Neuronal stem cell (in vitro differentiated cells): ENCODE measurements at regions not wholly inside any gene's neighbourhood (a gene's known extent, or its start where the extent isn't known, plus 50 kb on each side); places are given as distances from the start of the nearest gene placed in this dataset.
A peak's percentile ranks its signal among the peaks of the same experiment; 100 is the strongest.

Experiments
- DNase-seq: peaks from one replicate; pipeline ENCODE4 v3.0.0-alpha.2; 2013; ENCODE audit warnings: low spot score
- H2AFZ ChIP-seq: one replicate; pipeline ENCODE4 v1.6.1; 2013; ENCODE audit warnings: mild to moderate bottlenecking, low read length, inconsistent platforms
- H2AK5ac ChIP-seq: 2 replicates; pipeline ENCODE4 v1.6.1; 2013; ENCODE audit warnings: low read depth, mild to moderate bottlenecking, inconsistent platforms, low read length, moderate library complexity, mixed read lengths
- H2BK120ac ChIP-seq: 2 replicates; pipeline ENCODE4 v1.6.1; 2013; ENCODE audit warnings: low read depth, mild to moderate bottlenecking, inconsistent platforms, low read length, moderate library complexity, mixed read lengths
- H2BK12ac ChIP-seq: one replicate; pipeline ENCODE4 v1.6.1; 2013; ENCODE audit warnings: low read length, inconsistent platforms
- H2BK15ac ChIP-seq: 2 replicates; pipeline ENCODE4 v1.6.1; 2013; ENCODE audit warnings: mild to moderate bottlenecking, low read length, inconsistent platforms, mixed read lengths
- H2BK5ac ChIP-seq: one replicate; pipeline ENCODE4 v1.6.1; 2013; ENCODE audit warnings: inconsistent platforms, mild to moderate bottlenecking, low read length, moderate library complexity
- H3K14ac ChIP-seq: one replicate; pipeline ENCODE4 v1.6.1; 2013; ENCODE audit warnings: low read length, inconsistent platforms
- H3K18ac ChIP-seq: 2 replicates; pipeline ENCODE4 v1.6.1; 2013; ENCODE audit warnings: low read length, inconsistent platforms
- H3K23ac ChIP-seq: 2 replicates; pipeline ENCODE4 v1.6.1; 2013; ENCODE audit warnings: low read depth, mild to moderate bottlenecking, mixed read lengths, low read length, inconsistent platforms; ENCODE audit not compliant: poor library complexity
- H3K27ac ChIP-seq: replicated peaks from 3 replicates; pipeline ENCODE4 v1.5.1; 2013; ENCODE audit warnings: low read length, inconsistent platforms
- H3K27me3 ChIP-seq, 3 experiments: 2 replicates each; pipeline ENCODE4 v1.6.1; 2013; ENCODE audit warnings: low read length in 3 of 3, mild to moderate bottlenecking in 2 of 3, inconsistent platforms in 1 of 3, low read depth in 1 of 3, mixed read lengths in 1 of 3, moderate library complexity in 1 of 3; ENCODE audit not compliant: control insufficient read depth in 3 of 3, insufficient read depth in 3 of 3
- H3K36me3 ChIP-seq, 2 donors: replicated peaks in 1 of 2; 2 replicates each; pipeline ENCODE4 v1.6.1; 2013; ENCODE audit warnings: low read length in 2 of 2; ENCODE audit not compliant: control insufficient read depth in 2 of 2, insufficient read depth in 2 of 2
- H3K4ac ChIP-seq: 2 replicates; pipeline ENCODE4 v1.6.1; 2013; ENCODE audit warnings: inconsistent platforms, mild to moderate bottlenecking, low read length, moderate library complexity
- H3K4me1 ChIP-seq, 2 donors: 1 replicate in 1 of 2; 2 replicates in 1 of 2; pipeline ENCODE4 v1.6.1; 2013; ENCODE audit warnings: low read length in 2 of 2, low read depth in 1 of 2; ENCODE audit not compliant: control insufficient read depth in 2 of 2, insufficient read depth in 1 of 2
- H3K4me2 ChIP-seq: one replicate; pipeline ENCODE4 v1.6.1; 2013; ENCODE audit warnings: mild to moderate bottlenecking, low read length, inconsistent platforms; ENCODE audit not compliant: insufficient read depth, poor library complexity, severe bottlenecking
- H3K4me3 ChIP-seq, 2 donors: 2 replicates each; pipeline ENCODE4 v1.5.1; 2013; ENCODE audit warnings: low read length in 2 of 2, mild to moderate bottlenecking in 2 of 2, inconsistent platforms in 1 of 2, moderate library complexity in 1 of 2
- H3K79me1 ChIP-seq: one replicate; pipeline ENCODE4 v1.6.1; 2013; ENCODE audit warnings: low read depth, mild to moderate bottlenecking, inconsistent platforms, low read length, moderate library complexity
- H3K9ac ChIP-seq: one replicate; pipeline ENCODE4 v1.6.1; 2013; ENCODE audit warnings: mild to moderate bottlenecking, low read depth, low read length, inconsistent platforms; ENCODE audit not compliant: poor library complexity
- H3K9me3 ChIP-seq, 2 donors: replicated peaks in 1 of 2; 2 replicates each; pipeline versions ENCODE3 to v1.6.1; 2013; ENCODE audit warnings: low read length in 2 of 2, mild to moderate bottlenecking in 2 of 2, inconsistent platforms in 1 of 2, low read depth in 1 of 2, mixed read lengths in 1 of 2, moderate library complexity in 1 of 2; ENCODE audit not compliant: control insufficient read depth in 2 of 2, insufficient read depth in 1 of 2
- H4K8ac ChIP-seq: one replicate; pipeline ENCODE4 v1.6.1; 2013; ENCODE audit warnings: low read depth, mild to moderate bottlenecking, inconsistent platforms, low read length, moderate library complexity
- H4K91ac ChIP-seq: one replicate; pipeline ENCODE4 v1.6.1; 2013; ENCODE audit warnings: low read length, low read depth, mild to moderate bottlenecking, inconsistent platforms; ENCODE audit not compliant: poor library complexity
- WGBS, 2 donors: extraction: QIAGEN DNeasy Blood & Tissue Kit; methylation state at CpG; one replicate each; pipeline ENCODE4 v1.1.7; 2013; ENCODE audit warnings: missing lambda C conversion rate in 2 of 2, mixed read lengths in 1 of 2; ENCODE audit not compliant: insufficient read length in 2 of 2, insufficient replicate concordance in 1 of 2; ENCODE audit errors: extremely low coverage in 2 of 2; 5-methylcytosine and 5-hydroxymethylcytosine counted together

GRCh38 chrX:5402461-5402860 lies 826.2 kb downstream of the NLGN4X start:
- H3K4me3 ChIP-seq = no peak overlapping the region
- WGBS, 2 donors = no CpG with 5 or more reads among the region's 3 CpGs
- H4K91ac ChIP-seq = no peak overlapping the region
- H2BK15ac ChIP-seq = no peak overlapping the region
- no peak overlapping the region for H2BK120ac ChIP-seq
- no peak overlapping the region for H3K27ac ChIP-seq
- no peaks in the 10 kb centered on the region for H3K4me1 ChIP-seq
- no peaks in the 10 kb centered on the region for H3K79me1 ChIP-seq
- no peak overlapping the region for H3K18ac ChIP-seq
- H2AFZ ChIP-seq = no peak overlapping the region
- no peak overlapping the region for H2BK5ac ChIP-seq
- no peaks in the 10 kb centered on the region for H3K9me3 ChIP-seq
- H3K4me2 ChIP-seq = no peak overlapping the region
- no peak overlapping the region for H3K23ac ChIP-seq
- no peaks in the 10 kb centered on the region for H3K36me3 ChIP-seq
- no peak overlapping the region for H3K4ac ChIP-seq
- no peak overlapping the region for H4K8ac ChIP-seq
- H2BK12ac ChIP-seq = no peak overlapping the region
- DNase-seq = no peak
- peaks cover 0 to 2% (median 0%) of the 10 kb centered on the region in 3 experiments for H3K27me3 ChIP-seq
- H3K9ac ChIP-seq = no peak overlapping the region
- H2AK5ac ChIP-seq = no peak overlapping the region
- H3K14ac ChIP-seq = no peak overlapping the region

GRCh38 chrX:5399403-5399802 lies 829.3 kb downstream of the NLGN4X start:
- no peak for DNase-seq
- Histone ChIP-seq H2BK120ac (no peak overlapping the region), H3K27me3 (no peaks in the 10 kb centered on the region), H3K23ac (no peak overlapping the region), H2BK5ac (no peak overlapping the region), H3K4me2 (no peak overlapping the region), H3K27ac (no peak overlapping the region), H2AK5ac (no peak overlapping the region), H3K79me1 (no peaks in the 10 kb centered on the region), H4K91ac (no peak overlapping the region), H3K18ac (no peak overlapping the region), H3K4ac (no peak overlapping the region), H3K4me1 (no peaks in the 10 kb centered on the region), H3K14ac (no peak overlapping the region), H3K36me3 (no peaks in the 10 kb centered on the region), H2AFZ (no peak overlapping the region), H3K4me3 (no peak overlapping the region), H3K9me3 (no peaks in the 10 kb centered on the region), H2BK15ac (no peak overlapping the region), H2BK12ac (no peak overlapping the region), H4K8ac (no peak overlapping the region), H3K9ac (no peak overlapping the region)
- no CpG with 5 or more reads among the region's 8 CpGs for WGBS, 2 donors

GRCh38 chrX:5397409-5397808 lies 831.3 kb downstream of the NLGN4X start:
- Histone ChIP-seq H3K14ac (no peak overlapping the region), H3K23ac (no peak overlapping the region), H3K27ac (no peak overlapping the region), H2AK5ac (no peak overlapping the region), H4K91ac (no peak overlapping the region), H3K9me3 (no peaks in the 10 kb centered on the region), H3K36me3 (no peaks in the 10 kb centered on the region), H3K4me1 (no peaks in the 10 kb centered on the region), H3K79me1 (no peaks in the 10 kb centered on the region), H3K18ac (no peak overlapping the region), H3K4ac (no peak overlapping the region), H2AFZ (peak overlapping the region; percentile 69), H3K9ac (no peak overlapping the region), H3K4me3 (no peak overlapping the region), H3K4me2 (peak overlapping the region; percentile 25), H2BK120ac (no peak overlapping the region), H2BK15ac (no peak overlapping the region), H2BK12ac (no peak overlapping the region), H2BK5ac (no peak overlapping the region), H4K8ac (no peak overlapping the region), H3K27me3 (no peaks in the 10 kb centered on the region)
- no CpG with 5 or more reads among the region's 7 CpGs for WGBS, 2 donors
- DNase-seq = no peak

GRCh38 chrX:5390376-5390775 lies 838.3 kb downstream of the NLGN4X start:
- Histone ChIP-seq H3K4me1 (no peaks in the 10 kb centered on the region), H3K23ac (no peak overlapping the region), H3K4me3 (no peak overlapping the region), H3K27ac (no peak overlapping the region), H3K4me2 (no peak overlapping the region), H2BK5ac (no peak overlapping the region), H2BK15ac (no peak overlapping the region), H3K14ac (no peak overlapping the region), H2BK12ac (no peak overlapping the region), H4K91ac (no peak overlapping the region), H3K27me3 (no peaks in the 10 kb centered on the region), H2AFZ (no peak overlapping the region), H2AK5ac (no peak overlapping the region), H3K4ac (no peak overlapping the region), H3K9ac (no peak overlapping the region), H3K36me3 (no peaks in the 10 kb centered on the region), H3K9me3 (no peaks in the 10 kb centered on the region), H3K79me1 (no peaks in the 10 kb centered on the region), H2BK120ac (no peak overlapping the region), H4K8ac (no peak overlapping the region), H3K18ac (no peak overlapping the region)
- WGBS, 2 donors = no CpG with 5 or more reads among the region's 14 CpGs
- no peak for DNase-seq
